Chondrocyte (in vitro differentiated cells): ENCODE measurements at regions not wholly inside any gene's neighbourhood (a gene's known extent, or its start where the extent isn't known, plus 50 kb on each side); places are given as distances from the start of the nearest gene placed in this dataset.

ENCODE experiments used
- DNase-seq: peaks from one replicate; pipeline ENCODE4 v3.0.0; 2021; ENCODE audit warnings: mixed read lengths, low spot score
- H3K27ac Mint-ChIP-seq: one replicate; pipeline ENCODE4 v1.8.0; 2021; ENCODE audit warnings: mild to moderate bottlenecking, moderate library complexity, mixed read lengths; ENCODE audit not compliant: unreplicated experiment
- H3K27me3 Mint-ChIP-seq: 2 replicates; pipeline ENCODE4 v1.8.0; 2021; ENCODE audit warnings: low read depth, mixed read lengths
- H3K36me3 Mint-ChIP-seq: 2 replicates; pipeline ENCODE4 v1.8.0; 2021; ENCODE audit warnings: low read depth, mixed read lengths
- H3K4me1 Mint-ChIP-seq: 2 replicates; pipeline ENCODE4 v1.8.0; 2021; ENCODE audit warnings: low read depth, mild to moderate bottlenecking, mixed read lengths
- H3K4me3 Mint-ChIP-seq: one replicate; pipeline ENCODE4 v1.8.0; 2021; ENCODE audit warnings: mild to moderate bottlenecking, moderate library complexity, mixed read lengths; ENCODE audit not compliant: unreplicated experiment
- H3K9me3 Mint-ChIP-seq: 2 replicates; pipeline ENCODE4 v1.8.0; 2021; ENCODE audit warnings: low read depth, mixed read lengths
- TF ChIP-seq, protein P1 (sequence below): fragments of 200-600 bp; sonication (generic); IDR thresholded peaks from 2 replicates; pipeline ENCODE4 v1.5.0; 2021; ENCODE audit warnings: antibody characterized with exemption, mild to moderate bottlenecking, moderate library complexity

DNA sequence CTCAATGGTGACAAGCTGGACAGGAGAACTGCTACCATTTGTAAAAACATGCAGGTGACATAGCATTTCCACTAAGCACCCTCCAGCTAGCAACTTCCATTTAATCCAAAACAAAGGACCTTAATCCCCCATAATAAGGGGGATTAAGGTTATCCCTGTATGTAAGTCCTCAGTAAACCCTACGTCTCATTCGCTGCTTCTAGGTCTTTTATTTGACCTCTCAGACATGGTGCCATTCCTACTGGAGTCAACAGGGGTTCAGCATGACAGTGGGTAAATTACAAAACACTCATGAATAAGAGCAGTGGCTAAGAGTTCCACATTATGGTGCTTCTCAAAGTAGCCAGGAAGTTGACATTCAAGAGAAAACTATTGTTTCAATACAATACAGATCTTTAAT, 121.8 kb upstream of the CAV2 start:
- TF ChIP-seq, protein P1, sequence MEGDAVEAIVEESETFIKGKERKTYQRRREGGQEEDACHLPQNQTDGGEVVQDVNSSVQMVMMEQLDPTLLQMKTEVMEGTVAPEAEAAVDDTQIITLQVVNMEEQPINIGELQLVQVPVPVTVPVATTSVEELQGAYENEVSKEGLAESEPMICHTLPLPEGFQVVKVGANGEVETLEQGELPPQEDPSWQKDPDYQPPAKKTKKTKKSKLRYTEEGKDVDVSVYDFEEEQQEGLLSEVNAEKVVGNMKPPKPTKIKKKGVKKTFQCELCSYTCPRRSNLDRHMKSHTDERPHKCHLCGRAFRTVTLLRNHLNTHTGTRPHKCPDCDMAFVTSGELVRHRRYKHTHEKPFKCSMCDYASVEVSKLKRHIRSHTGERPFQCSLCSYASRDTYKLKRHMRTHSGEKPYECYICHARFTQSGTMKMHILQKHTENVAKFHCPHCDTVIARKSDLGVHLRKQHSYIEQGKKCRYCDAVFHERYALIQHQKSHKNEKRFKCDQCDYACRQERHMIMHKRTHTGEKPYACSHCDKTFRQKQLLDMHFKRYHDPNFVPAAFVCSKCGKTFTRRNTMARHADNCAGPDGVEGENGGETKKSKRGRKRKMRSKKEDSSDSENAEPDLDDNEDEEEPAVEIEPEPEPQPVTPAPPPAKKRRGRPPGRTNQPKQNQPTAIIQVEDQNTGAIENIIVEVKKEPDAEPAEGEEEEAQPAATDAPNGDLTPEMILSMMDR, result no peak
- Mint-ChIP-seq H3K4me1 (peaks cover 25% of the 10 kb centered on the region), H3K27ac (no peak overlapping the region), H3K36me3 (peaks cover 5% of the 10 kb centered on the region), H3K9me3 (peaks cover 6% of the 10 kb centered on the region), H3K27me3 (no peaks in the 10 kb centered on the region), H3K4me3 (no peak overlapping the region)
- DNase-seq, result no peak

DNA sequence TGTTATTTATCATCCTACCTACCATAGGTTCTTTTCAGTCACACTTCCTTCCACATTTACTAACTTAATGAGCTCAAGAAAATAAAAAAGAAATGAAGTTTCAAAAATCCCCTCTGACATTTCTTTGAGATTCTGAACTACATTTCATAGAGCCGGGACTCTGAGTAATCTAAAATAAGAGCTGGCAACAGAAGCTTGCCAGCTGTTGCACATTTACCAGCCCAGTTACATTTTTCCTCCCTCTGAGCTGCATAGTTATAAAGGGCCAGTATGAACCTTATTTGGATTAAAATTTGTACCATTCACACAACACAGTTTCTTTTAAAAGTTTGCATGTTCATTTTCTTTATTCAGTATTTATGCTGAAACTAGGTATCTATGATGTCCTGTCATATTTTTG, 119.5 kb upstream of the CAV2 start:
- H3K9me3 Mint-ChIP-seq, result no peaks in the 10 kb centered on the region
- peak overlapping the region; percentile 33 for H3K4me3 Mint-ChIP-seq
- H3K36me3 Mint-ChIP-seq, result peaks cover 3% of the 10 kb centered on the region
- no peaks in the 10 kb centered on the region for H3K27me3 Mint-ChIP-seq
- H3K27ac Mint-ChIP-seq, result peak overlapping the region; percentile 95
- TF ChIP-seq, protein P1, result no peak
- H3K4me1 Mint-ChIP-seq, result peaks cover 29% of the 10 kb centered on the region
- DNase-seq, result no peak

DNA sequence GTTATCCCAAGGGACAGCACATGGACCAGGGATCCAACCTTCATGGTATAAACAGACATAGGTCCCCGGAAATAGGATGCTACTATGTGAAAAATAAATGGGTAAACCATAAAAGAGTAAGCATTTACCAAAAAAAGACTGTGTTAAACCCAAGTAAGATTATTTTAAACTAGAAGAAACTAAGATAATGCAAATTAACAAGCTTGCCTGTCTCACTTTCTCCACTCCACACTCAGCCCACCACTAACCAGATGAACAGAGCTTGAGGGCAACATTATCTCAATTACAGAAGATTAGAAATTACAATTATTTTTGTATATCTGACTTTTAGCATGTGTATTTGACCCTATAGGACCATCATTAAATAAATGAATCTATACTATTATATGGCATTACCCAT, 117.2 kb upstream of the CAV2 start:
- no peak for DNase-seq
- Mint-ChIP-seq H3K36me3 (peaks cover 2% of the 10 kb centered on the region), H3K27ac (no peak overlapping the region), H3K4me1 (peaks cover 32% of the 10 kb centered on the region), H3K9me3 (no peaks in the 10 kb centered on the region), H3K27me3 (no peaks in the 10 kb centered on the region), H3K4me3 (no peak overlapping the region)
- TF ChIP-seq, protein P1, result no peak

DNA sequence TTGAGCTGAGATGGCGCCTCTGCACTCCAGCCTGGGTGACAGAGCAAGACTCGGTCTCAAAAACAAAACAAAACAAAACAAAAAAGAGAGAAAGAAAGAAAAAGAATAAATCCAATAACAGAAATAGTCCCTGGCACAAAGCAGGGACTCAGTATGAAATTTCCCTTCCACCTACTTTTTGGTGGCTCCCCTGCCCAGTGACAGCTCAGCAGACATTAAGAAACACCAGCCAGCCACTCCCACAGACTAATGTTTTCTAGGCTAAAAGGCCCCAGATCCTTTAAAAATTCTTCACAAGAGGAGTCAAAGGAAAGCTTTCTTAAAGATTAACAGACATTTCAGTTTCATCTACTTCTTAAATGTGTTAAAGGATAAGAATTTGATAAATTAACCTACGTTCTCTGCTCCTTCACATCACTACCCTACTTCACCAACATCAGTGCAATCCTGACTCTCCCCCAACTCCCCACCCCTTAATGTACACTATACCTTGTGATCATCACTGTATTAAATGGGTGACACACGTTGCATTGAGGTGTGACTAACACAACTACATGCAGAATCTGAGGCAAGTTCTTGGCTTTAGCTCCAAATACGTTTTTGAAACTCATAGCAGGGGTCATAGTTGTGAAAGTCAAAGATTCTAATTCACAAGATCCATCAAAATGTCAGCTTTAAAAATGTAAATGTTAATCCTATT, 114.5 kb upstream of the CAV2 start:
- Mint-ChIP-seq H3K27me3 (no peaks in the 10 kb centered on the region), H3K4me1 (peaks cover 18% of the 10 kb centered on the region), H3K36me3 (no peaks in the 10 kb centered on the region), H3K27ac (no peak overlapping the region), H3K4me3 (no peak overlapping the region), H3K9me3 (no peaks in the 10 kb centered on the region)
- TF ChIP-seq, protein P1, result no peak
- no peak for DNase-seq

DNA sequence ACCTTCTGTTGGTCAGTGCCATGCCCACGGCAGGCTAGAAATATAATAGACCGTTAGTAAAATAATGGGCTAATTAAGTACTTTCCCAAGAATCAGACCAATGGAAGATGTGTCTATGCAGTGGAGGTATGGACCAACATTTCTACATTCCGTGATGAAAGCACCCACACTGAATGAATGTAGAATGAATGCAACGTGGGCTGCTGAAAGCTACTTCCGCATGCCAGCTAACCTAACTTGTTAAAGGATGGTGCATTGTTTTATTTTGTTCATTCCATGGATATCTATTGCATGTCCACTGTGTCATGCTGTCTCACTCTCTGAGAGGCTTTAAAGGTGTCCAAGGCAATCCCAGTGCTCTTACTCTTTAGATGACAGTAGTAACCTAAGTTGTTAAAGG, 112.9 kb upstream of the CAV2 start:
- no peak overlapping the region for H3K27ac Mint-ChIP-seq

More for the DNA sequence above, 112.9 kb upstream of the CAV2 start:
- Mint-ChIP-seq H3K9me3 (no peaks in the 10 kb centered on the region), H3K4me1 (peaks cover 7% of the 10 kb centered on the region), H3K36me3 (no peaks in the 10 kb centered on the region), H3K27me3 (no peaks in the 10 kb centered on the region), H3K4me3 (no peak overlapping the region)
- TF ChIP-seq, protein P1, result no peak
- DNase-seq, result no peak
